CD4-positive, alpha-beta T cell treated with Interleukin-6 at 100 ng/mL for 8 hours (primary cell): ENCODE measurements at regions not wholly inside any gene's neighbourhood (a gene's known extent, or its start where the extent isn't known, plus 50 kb on each side); places are given as distances from the start of the nearest gene placed in this dataset.
"Not testable (repeated sequence)": the region's sequence is repeated elsewhere in the genome, so short reads cannot be mapped to it uniquely, and the experiment has no call there.

Experiments used
- DNase-seq: peaks from one replicate; pipeline ENCODE4 v3.0.0-alpha.2; 2020; ENCODE audit warnings: mixed read lengths, low spot score

GRCh38 chr1:194813096-194813495 lies 1626.7 kb upstream of the B3GALT2 start:
- DNase-seq: no peak

GRCh38 chr1:194809665-194810064 lies 1623.3 kb upstream of the B3GALT2 start:
- DNase-seq: no peak

GRCh38 chr1:194809215-194809614 lies 1622.8 kb upstream of the B3GALT2 start:
- DNase-seq: no peak

- no peak for DNase-seq
Measured at GRCh38 chr1:194807530-194808220, 1621.3 kb upstream of the B3GALT2 start.

GRCh38 chr1:194802572-194802971 lies 1616.2 kb upstream of the B3GALT2 start:
- no peak for DNase-seq

- no peak for DNase-seq
Measured at GRCh38 chr1:194795917-194796593, 1609.6 kb upstream of the B3GALT2 start.

- DNase-seq: no peak
Measured at GRCh38 chr1:194787001-194787400, 1600.6 kb upstream of the B3GALT2 start.

GRCh38 chr1:194786027-194786426 lies 1599.6 kb upstream of the B3GALT2 start:
- no peak for DNase-seq

GRCh38 chr1:194776657-194777056 lies 1590.2 kb upstream of the B3GALT2 start:
- no peak for DNase-seq

- no peak for DNase-seq
Measured at GRCh38 chr1:194774535-194774934, 1588.1 kb upstream of the B3GALT2 start.

GRCh38 chr1:194755241-194755994 lies 1569.0 kb upstream of the B3GALT2 start:
- DNase-seq: no peak

- not testable (repeated sequence) for DNase-seq
Measured at GRCh38 chr1:194738843-194739242, 1552.4 kb upstream of the B3GALT2 start.

GRCh38 chr1:194734970-194735369 lies 1548.6 kb upstream of the B3GALT2 start:
- DNase-seq: no peak

- DNase-seq: no peak
Measured at GRCh38 chr1:194731025-194731424, 1544.6 kb upstream of the B3GALT2 start.

GRCh38 chr1:194730304-194730703 lies 1543.9 kb upstream of the B3GALT2 start:
- DNase-seq: no peak

- no peak for DNase-seq
Measured at GRCh38 chr1:194723067-194723466, 1536.7 kb upstream of the B3GALT2 start.

- no peak for DNase-seq
Measured at GRCh38 chr1:194717941-194718340, 1531.5 kb upstream of the B3GALT2 start.

GRCh38 chr1:194717334-194717733 lies 1530.9 kb upstream of the B3GALT2 start:
- no peak for DNase-seq

- DNase-seq: no peak
Measured at GRCh38 chr1:194710671-194711070, 1524.3 kb upstream of the B3GALT2 start.

GRCh38 chr1:194709439-194709838 lies 1523.0 kb upstream of the B3GALT2 start:
- no peak for DNase-seq

GRCh38 chr1:194707074-194707473 lies 1520.7 kb upstream of the B3GALT2 start:
- no peak for DNase-seq

GRCh38 chr1:194705123-194705854 lies 1518.9 kb upstream of the B3GALT2 start:
- DNase-seq: no peak
